ENCODE measurements at regions not wholly inside any gene's neighbourhood (a gene's known extent, or its start where the extent isn't known, plus 50 kb on each side); places are given as distances from the start of the nearest gene placed in this dataset.

GRCh38 chr20:19108155-19108554, 104.3 kb upstream of the SLC24A3 start:
- no peaks in the 10 kb centered on the region for H4K20me1 ChIP-seq (ENCODE audit: insufficient read depth)
- no peak overlapping the region for H3K9ac ChIP-seq
- no peak overlapping the region for H3K27ac ChIP-seq (ENCODE audit: low read depth in 2 of 2, low read length in 1 of 2)
- no peaks in the 10 kb centered on the region for H3K9me3 ChIP-seq
- no peaks in the 10 kb centered on the region for H3K36me3 ChIP-seq (replicated peaks in 1 of 2; ENCODE audit: control insufficient read depth in 1 of 2, insufficient read depth in 2 of 2, low read length in 1 of 2)
- TF ChIP-seq TCF12 (IDR thresholded peaks at IDR 0.05) = no peak
- TF ChIP-seq NRF1 (IDR thresholded peaks at IDR 0.05; ENCODE audit: low read depth, low read length) = no peak
- TF ChIP-seq RFX5 (IDR thresholded peaks at IDR 0.05; ENCODE audit: low read length) = no peak
- TF ChIP-seq, protein P1, sequence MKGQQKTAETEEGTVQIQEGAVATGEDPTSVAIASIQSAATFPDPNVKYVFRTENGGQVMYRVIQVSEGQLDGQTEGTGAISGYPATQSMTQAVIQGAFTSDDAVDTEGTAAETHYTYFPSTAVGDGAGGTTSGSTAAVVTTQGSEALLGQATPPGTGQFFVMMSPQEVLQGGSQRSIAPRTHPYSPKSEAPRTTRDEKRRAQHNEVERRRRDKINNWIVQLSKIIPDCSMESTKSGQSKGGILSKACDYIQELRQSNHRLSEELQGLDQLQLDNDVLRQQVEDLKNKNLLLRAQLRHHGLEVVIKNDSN (IDR thresholded peaks at IDR 0.05; ENCODE audit: borderline replicate concordance, low read depth) = no peak
- TF ChIP-seq MEF2A (IDR thresholded peaks at IDR 0.05; ENCODE audit: borderline replicate concordance, low read depth) = no peak
- no peak for TF ChIP-seq FOSL2 (IDR thresholded peaks at IDR 0.05; ENCODE audit: borderline replicate concordance, low read depth)
- TF ChIP-seq YY1 (IDR thresholded peaks at IDR 0.05; ENCODE audit: low read depth) = no peak
- no peak for TF ChIP-seq POLR2AphosphoS5 (IDR thresholded peaks at IDR 0.05; ENCODE audit: low read depth, low read length)
- TF ChIP-seq, protein P2, sequence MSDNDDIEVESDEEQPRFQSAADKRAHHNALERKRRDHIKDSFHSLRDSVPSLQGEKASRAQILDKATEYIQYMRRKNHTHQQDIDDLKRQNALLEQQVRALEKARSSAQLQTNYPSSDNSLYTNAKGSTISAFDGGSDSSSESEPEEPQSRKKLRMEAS (IDR thresholded peaks at IDR 0.05; ENCODE audit: low read depth) = no peak
- no peak for TF ChIP-seq GABPA (IDR thresholded peaks at IDR 0.05; ENCODE audit: low read depth)
- TF ChIP-seq RAD21 (IDR thresholded peaks at IDR 0.05; ENCODE audit: low read length) = no peak
- no peak for TF ChIP-seq EZH2phosphoT487 (IDR thresholded peaks at IDR 0.05; ENCODE audit: borderline replicate concordance, low read depth)
- TF ChIP-seq TAF1 (IDR thresholded peaks at IDR 0.05; ENCODE audit: borderline replicate concordance, low read depth, low read length) = no peak
- TF ChIP-seq CHD2 (IDR thresholded peaks at IDR 0.05; ENCODE audit: low read length, partially characterized antibody) = no peak
- no peak for TF ChIP-seq IRF3 (IDR thresholded peaks at IDR 0.05; ENCODE audit: low read depth, low read length)
- no peak for TF ChIP-seq SMC3 (IDR thresholded peaks at IDR 0.05; ENCODE audit: low read depth, low read length)
- no peak for TF ChIP-seq SIN3A (IDR thresholded peaks at IDR 0.05; ENCODE audit: borderline replicate concordance, low read depth, low read length)
- no peak for TF ChIP-seq EP300 (IDR thresholded peaks at IDR 0.05; ENCODE audit: borderline replicate concordance in 1 of 2, low read depth in 1 of 2, low read length in 1 of 2)
- no peak for TF ChIP-seq CTCF (IDR thresholded peaks at IDR 0.05)
- no peak for TF ChIP-seq RCOR1 (IDR thresholded peaks at IDR 0.05; ENCODE audit: low read length)
- H3K4me3 ChIP-seq (ENCODE audit: low read depth in 2 of 2, low read length in 1 of 2) = no peak overlapping the region
- H3K79me2 ChIP-seq (ENCODE audit: insufficient read depth) = no peaks in the 10 kb centered on the region
- no peak overlapping the region for H2AFZ ChIP-seq (ENCODE audit: low read depth)
- POLR2A ChIA-PET = no interaction called here
- 11% methylated on average over 7 of the region's 7 CpGs for WGBS (ENCODE audit: low lambda C conversion rate)
- H3F3A ChIP-seq (replicated peaks; ENCODE audit: insufficient read depth) = no peaks in the 10 kb centered on the region
- no peaks in the 10 kb centered on the region for H3K4me1 ChIP-seq (ENCODE audit: control insufficient read depth in 1 of 2, insufficient read depth in 2 of 2, low read depth in 1 of 2, low read length in 1 of 2)
- H3K4me2 ChIP-seq = no peak overlapping the region
- no peaks in the 10 kb centered on the region for H3K9me2 ChIP-seq
- H3K27me3 ChIP-seq (ENCODE audit: insufficient read depth) = no peaks in the 10 kb centered on the region
- CTCF ChIA-PET = no interaction called here
- no peak for DNase-seq
